ENCODE measurements at regions not wholly inside any gene's neighbourhood (a gene's known extent, or its start where the extent isn't known, plus 50 kb on each side); places are given as distances from the start of the nearest gene placed in this dataset.

GRCh38 chr22:25282671-25283561 lies 63.5 kb downstream of the CRYBB2 start:
- Histone ChIP-seq H2BK5ac (ENCODE audit: low read depth, low read length) (no peak overlapping the region), H3K36me3 (ENCODE audit: control insufficient read depth in 2 of 4, insufficient read depth in 4 of 4, low read length in 3 of 4) (no peaks in the 10 kb centered on the region), H4K8ac (ENCODE audit: extremely low read depth, insufficient read depth, low read length) (peak overlapping the region; percentile 80), H4K91ac (replicated peaks; ENCODE audit: insufficient read length, low read length) (peak overlapping the region; percentile 74), H3K56ac (replicated peaks; ENCODE audit: insufficient read length, low read depth, low read length) (no peak overlapping the region), H3K23me2 (ENCODE audit: low read depth, low read length) (peaks cover 13% of the 10 kb centered on the region), H2AK5ac (ENCODE audit: low read depth, low read length) (no peak overlapping the region), H3K9me3 (ENCODE audit: insufficient read depth in 2 of 2, low read depth in 1 of 2, low read length in 1 of 2) (no peaks in the 10 kb centered on the region), H3K79me1 (ENCODE audit: low read depth, low read length) (no peaks in the 10 kb centered on the region), H4K20me1 (replicated peaks in 1 of 2; ENCODE audit: control insufficient read depth in 1 of 2, insufficient read depth in 2 of 2, low read length in 2 of 2) (peaks cover 0 to 1% of the 10 kb centered on the region in 2 experiments), H3K9ac (replicated peaks in 1 of 4; ENCODE audit: extremely low read depth in 1 of 4, low read depth in 3 of 4, low read length in 3 of 4) (no peak overlapping the region; a peak in 1 of 7 replicates), H3K14ac (ENCODE audit: insufficient read length) (no peak overlapping the region), H3K4ac (replicated peaks; ENCODE audit: insufficient read length, low read depth, low read length) (no peak overlapping the region), H2BK20ac (ENCODE audit: low read length) (no peak overlapping the region), H4K5ac (ENCODE audit: insufficient read length, low read depth, low read length) (no peak overlapping the region), H2BK120ac (replicated peaks; ENCODE audit: low read depth, low read length) (no peak overlapping the region), H3K4me3 (ENCODE audit: extremely low read depth in 1 of 4, insufficient read depth in 2 of 4, low read depth in 3 of 4, low read length in 4 of 4) (peak overlapping the region; percentile 61 to 93 (median 76)), H2BK15ac (ENCODE audit: low read length) (0 out of 2 replicates have a peak overlapping the region, but pooled peaks have one; percentile 10), H3K79me2 (ENCODE audit: control insufficient read depth in 1 of 2, insufficient read depth in 2 of 2, low read length in 2 of 2) (no peaks in the 10 kb centered on the region), H3K4me2 (ENCODE audit: insufficient read depth in 1 of 2, low read depth in 2 of 2, low read length in 2 of 2) (peak overlapping the region; percentile 78 to 93), H3K4me1 (replicated peaks in 1 of 4; ENCODE audit: control insufficient read depth in 3 of 4, insufficient read depth in 4 of 4, low read length in 3 of 4) (peaks cover 0 to 2% (median under 1%) of the 10 kb centered on the region in 4 experiments; a peak in 2 of 7 replicates), H3K27ac (ENCODE audit: low read depth, low read length) (no peak overlapping the region), H3K23ac (ENCODE audit: insufficient read length) (no peak overlapping the region), H2BK12ac (ENCODE audit: low read depth, low read length) (peak overlapping the region; percentile 87; the same call in 1 of the 2 replicates), H3K18ac (ENCODE audit: extremely low read depth, low read length) (peak overlapping the region; percentile 60), H3K27me3 (replicated peaks in 1 of 4; ENCODE audit: control insufficient read depth in 3 of 4, extremely low read depth in 1 of 4, insufficient read depth in 3 of 4, low read length in 3 of 4) (peaks cover 3 to 21% (median 15%) of the 10 kb centered on the region in 4 experiments), H2AFZ (ENCODE audit: low read length) (peak overlapping the region; percentile 76; the same call in 1 of the 2 replicates)
- CTCF ChIA-PET (ENCODE audit: partially characterized antibody): interaction anchor here (0.6 to 2.3 kb wide), 9 partner anchors 13 to 144 kb away, joined by 3 to 8 read pairs (median 4); no protein-coding TSS in a partner anchor
- FAIRE-seq (peak; percentile 52), DNase-seq (ENCODE audit: low read depth in 1 of 2, low spot score in 2 of 2) (peak in 1 of 2 experiments; percentile 78)
- POLR2A ChIA-PET (ENCODE audit: partially characterized antibody): interaction anchor here (1.0 to 1.6 kb wide), 5 partner anchors 12 to 161 kb away, joined by 3 to 5 read pairs (median 4); no protein-coding TSS in a partner anchor
- WGBS, 2 experiments (ENCODE audit: extremely low coverage in 1 of 2, insufficient coverage in 1 of 2, insufficient read length in 1 of 2, insufficient replicate concordance in 2 of 2, low coverage in 1 of 2, low lambda C conversion rate in 2 of 2, missing lambda C conversion rate in 1 of 2): 1% methylated on average over 73 of the region's 91 CpGs; no CpG with 5 or more reads in 1 of the 2 experiments
- TF ChIP-seq SRF (IDR thresholded peaks at IDR 0.05; ENCODE audit: low read depth, low read length) (no peak), MAX (IDR thresholded peaks at IDR 0.05) (no peak), EGR1 (IDR thresholded peaks at IDR 0.05; ENCODE audit: borderline replicate concordance, low read depth, low read length) (peak; percentile 75), MAFK (IDR thresholded peaks at IDR 0.05; ENCODE audit: low read depth, low read length) (no peak), TCF12 (IDR thresholded peaks at IDR 0.05; ENCODE audit: low read depth, low read length) (no peak), EP300 (IDR thresholded peaks at IDR 0.05; ENCODE audit: borderline replicate concordance in 1 of 2, low read depth in 2 of 2, low read length in 2 of 2) (no peak), POU5F1 (IDR thresholded peaks at IDR 0.05; ENCODE audit: low read depth, low read length) (no peak), FOSL1 (IDR thresholded peaks at IDR 0.05; ENCODE audit: insufficient read depth, low read depth, low read length) (no peak), JUN (IDR thresholded peaks at IDR 0.05; ENCODE audit: low read depth, low read length) (no peak), HDAC6 (IDR thresholded peaks at IDR 0.05; ENCODE audit: low read depth, low read length) (no peak)
- TF ChIP-seq, protein P1, sequence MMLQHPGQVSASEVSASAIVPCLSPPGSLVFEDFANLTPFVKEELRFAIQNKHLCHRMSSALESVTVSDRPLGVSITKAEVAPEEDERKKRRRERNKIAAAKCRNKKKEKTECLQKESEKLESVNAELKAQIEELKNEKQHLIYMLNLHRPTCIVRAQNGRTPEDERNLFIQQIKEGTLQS (IDR thresholded peaks at IDR 0.05; ENCODE audit: insufficient read depth, low read depth, low read length): no peak

Data from H1 (cell line).